ENCODE measurements at regions not wholly inside any gene's neighbourhood (a gene's known extent, or its start where the extent isn't known, plus 50 kb on each side); places are given as distances from the start of the nearest gene placed in this dataset.
A peak's percentile ranks its signal among the peaks of the same experiment; 100 is the strongest.

DNA sequence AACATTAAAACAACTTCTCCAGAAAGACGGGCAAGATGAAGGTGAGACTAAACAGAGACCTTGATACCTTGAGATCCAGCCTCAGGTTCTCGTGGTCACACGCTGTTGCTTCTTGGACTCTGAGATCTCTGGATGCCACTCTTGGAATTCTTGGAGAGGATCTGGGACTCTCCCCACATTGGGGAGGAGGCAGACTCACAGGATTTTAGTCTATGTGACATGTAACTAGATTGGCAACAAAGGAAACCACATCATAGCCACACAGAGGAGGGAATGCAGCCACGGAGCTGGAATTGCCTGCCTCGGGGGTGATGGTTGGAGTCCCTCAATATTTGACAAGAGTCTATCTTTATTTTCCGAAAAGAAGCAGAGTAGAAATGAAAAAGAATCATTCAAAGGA, 78.8 kb upstream of the IGFBP5 start:
- H3K4me2 ChIP-seq = peak overlapping the region; percentile 61; the same call in 1 of the 2 replicates
- H3K9me3 ChIP-seq = no peaks in the 10 kb centered on the region
- no peak overlapping the region for H3K4me3 ChIP-seq (ENCODE audit: low read depth in 2 of 2, low read length in 1 of 2)
- H3K27me3 ChIP-seq (ENCODE audit: insufficient read depth) = no peaks in the 10 kb centered on the region
- no peak for TF ChIP-seq SMC3 (IDR thresholded peaks at IDR 0.05; ENCODE audit: low read depth, low read length)
- TF ChIP-seq FOXM1 (IDR thresholded peaks at IDR 0.05; ENCODE audit: low read depth) = no peak
- no peak for TF ChIP-seq NRF1 (IDR thresholded peaks at IDR 0.05; ENCODE audit: low read depth, low read length)
- no peak for TF ChIP-seq GATA2 (CRISPR knock-in tag; IDR thresholded peaks at IDR 0.05)
- no peak for TF ChIP-seq CTCF (IDR thresholded peaks at IDR 0.05)
- no peak for TF ChIP-seq GABPA (IDR thresholded peaks at IDR 0.05; ENCODE audit: low read depth)
- TF ChIP-seq, protein P1, sequence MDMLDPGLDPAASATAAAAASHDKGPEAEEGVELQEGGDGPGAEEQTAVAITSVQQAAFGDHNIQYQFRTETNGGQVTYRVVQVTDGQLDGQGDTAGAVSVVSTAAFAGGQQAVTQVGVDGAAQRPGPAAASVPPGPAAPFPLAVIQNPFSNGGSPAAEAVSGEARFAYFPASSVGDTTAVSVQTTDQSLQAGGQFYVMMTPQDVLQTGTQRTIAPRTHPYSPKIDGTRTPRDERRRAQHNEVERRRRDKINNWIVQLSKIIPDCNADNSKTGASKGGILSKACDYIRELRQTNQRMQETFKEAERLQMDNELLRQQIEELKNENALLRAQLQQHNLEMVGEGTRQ (IDR thresholded peaks at IDR 0.05; ENCODE audit: borderline replicate concordance, low read depth, low read length) = no peak
- TF ChIP-seq, protein P2, sequence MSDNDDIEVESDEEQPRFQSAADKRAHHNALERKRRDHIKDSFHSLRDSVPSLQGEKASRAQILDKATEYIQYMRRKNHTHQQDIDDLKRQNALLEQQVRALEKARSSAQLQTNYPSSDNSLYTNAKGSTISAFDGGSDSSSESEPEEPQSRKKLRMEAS (IDR thresholded peaks at IDR 0.05; ENCODE audit: low read depth) = no peak
- TF ChIP-seq YY1 (IDR thresholded peaks at IDR 0.05; ENCODE audit: low read depth) = no peak
- no peak for TF ChIP-seq RXRA (IDR thresholded peaks at IDR 0.05; ENCODE audit: borderline replicate concordance, low read depth)
- TF ChIP-seq RFX5 (IDR thresholded peaks at IDR 0.05; ENCODE audit: low read length) = no peak
- TF ChIP-seq RCOR1 (IDR thresholded peaks at IDR 0.05; ENCODE audit: low read length) = no peak
- TF ChIP-seq TAF1 (IDR thresholded peaks at IDR 0.05; ENCODE audit: borderline replicate concordance, low read depth, low read length) = no peak
- TF ChIP-seq PBX3 (IDR thresholded peaks at IDR 0.05) = no peak
- TF ChIP-seq RAD21 (IDR thresholded peaks at IDR 0.05; ENCODE audit: low read length) = no peak
- TF ChIP-seq SIN3A (IDR thresholded peaks at IDR 0.05; ENCODE audit: borderline replicate concordance, low read depth, low read length) = no peak
- no peak for TF ChIP-seq FOSL2 (IDR thresholded peaks at IDR 0.05; ENCODE audit: borderline replicate concordance, low read depth)
- TF ChIP-seq ZBTB33 (IDR thresholded peaks at IDR 0.05; ENCODE audit: borderline replicate concordance, low read depth) = no peak
- no peak for TF ChIP-seq MXI1 (IDR thresholded peaks at IDR 0.05; ENCODE audit: low read depth, low read length)
- TF ChIP-seq ELF1 (IDR thresholded peaks at IDR 0.05) = no peak
- H3K79me2 ChIP-seq (ENCODE audit: insufficient read depth) = no peaks in the 10 kb centered on the region
- CTCF ChIA-PET = interaction anchor here (1.5 to 1.8 kb wide), 3 partner anchors 8 to 21 kb away, joined by 3 to 4 read pairs (median 4); no protein-coding TSS in a partner anchor
- 78% methylated on average over 6 of the region's 6 CpGs for WGBS (ENCODE audit: low lambda C conversion rate)
- H3F3A ChIP-seq (replicated peaks; ENCODE audit: insufficient read depth) = peaks cover 4% of the 10 kb centered on the region
- 0 out of 2 replicates have a peak overlapping the region, but pooled peaks have one; percentile 24 for H2AFZ ChIP-seq (ENCODE audit: low read depth)
- H3K9ac ChIP-seq = no peak overlapping the region
- H3K36me3 ChIP-seq (replicated peaks in 1 of 2; ENCODE audit: control insufficient read depth in 1 of 2, insufficient read depth in 2 of 2, low read length in 1 of 2) = no peaks in the 10 kb centered on the region
- POLR2A ChIA-PET = no interaction called here
- H3K27ac ChIP-seq (ENCODE audit: low read depth in 2 of 2, low read length in 1 of 2) = peak overlapping the region in 1 of 2 experiments; percentile 87; a peak in 2 of 4 replicates
- no peaks in the 10 kb centered on the region for H3K9me2 ChIP-seq
- no peak for DNase-seq
- no peaks in the 10 kb centered on the region for H4K20me1 ChIP-seq (ENCODE audit: insufficient read depth)
- peaks cover 6 to 10% of the 10 kb centered on the region in 2 experiments; a peak in 2 of 4 replicates for H3K4me1 ChIP-seq (ENCODE audit: control insufficient read depth in 1 of 2, insufficient read depth in 2 of 2, low read depth in 1 of 2, low read length in 1 of 2)
